ENCODE measurements at regions not wholly inside any gene's neighbourhood (a gene's known extent, or its start where the extent isn't known, plus 50 kb on each side); places are given as distances from the start of the nearest gene placed in this dataset.

GRCh38 chr13:64725492-64725891 is 2504.6 kb downstream of the PCDH9 start:
- no peaks in the 10 kb centered on the region for H3K36me3 ChIP-seq
- intact Hi-C loops (cut with DNase I), result no loop called here
- no peak overlapping the region for H3K4me3 ChIP-seq
- no peak overlapping the region for H3K27ac ChIP-seq
- 87 to 89% (median 87%) methylated on average over 7 of the region's 7 CpGs for WGBS, 3 donors
- H3K4me1 ChIP-seq (ENCODE audit: insufficient read depth), result no peaks in the 10 kb centered on the region
- no peaks in the 10 kb centered on the region for H3K9me3 ChIP-seq
- no peak for TF ChIP-seq CTCF (IDR thresholded peaks at IDR 0.05)
- no peak for TF ChIP-seq EP300 (IDR thresholded peaks at IDR 0.05)
- no peak for TF ChIP-seq POLR2A (IDR thresholded peaks at IDR 0.05)
- DNase-seq, result no peak
- no peaks in the 10 kb centered on the region for H3K27me3 ChIP-seq

- intact Hi-C loops (cut with DNase I), result no loop called here
- no peak for TF ChIP-seq POLR2A (IDR thresholded peaks at IDR 0.05)
- TF ChIP-seq CTCF (IDR thresholded peaks at IDR 0.05), result no peak
- no peak for TF ChIP-seq EP300 (IDR thresholded peaks at IDR 0.05)
- H3K36me3 ChIP-seq, result no peaks in the 10 kb centered on the region
Observed at GRCh38 chr13:64723724-64724123, 2506.4 kb downstream of the PCDH9 start.

GRCh38 chr13:64718116-64718515 is 2512.0 kb downstream of the PCDH9 start:
- no peaks in the 10 kb centered on the region for H3K36me3 ChIP-seq
- no peak for TF ChIP-seq CTCF (IDR thresholded peaks at IDR 0.05)
- TF ChIP-seq POLR2A (IDR thresholded peaks at IDR 0.05), result no peak
- no peak for TF ChIP-seq EP300 (IDR thresholded peaks at IDR 0.05)
- H3K4me3 ChIP-seq, result no peak overlapping the region
- 64 to 73% (median 67%) methylated on average over 2 of the region's 2 CpGs for WGBS, 3 donors
- no peaks in the 10 kb centered on the region for H3K27me3 ChIP-seq
- intact Hi-C loops (cut with DNase I), result no loop called here
- H3K27ac ChIP-seq, result no peak overlapping the region
- no peak for DNase-seq
- H3K9me3 ChIP-seq, result no peaks in the 10 kb centered on the region
- no peaks in the 10 kb centered on the region for H3K4me1 ChIP-seq (ENCODE audit: insufficient read depth)

More at GRCh38 chr13:64723724-64724123, 2506.4 kb downstream of the PCDH9 start:
- Histone ChIP-seq H3K4me3 (no peak overlapping the region), H3K27ac (no peak overlapping the region), H3K4me1 (ENCODE audit: insufficient read depth) (no peaks in the 10 kb centered on the region), H3K9me3 (no peaks in the 10 kb centered on the region), H3K27me3 (no peaks in the 10 kb centered on the region)
- DNase-seq, result no peak
- 41 to 47% (median 42%) methylated on average over 2 of the region's 2 CpGs for WGBS, 3 donors

- 46 to 61% (median 60%) methylated on average over 2 of the region's 2 CpGs for WGBS, 3 donors
- no peaks in the 10 kb centered on the region for H3K9me3 ChIP-seq
- no peak overlapping the region for H3K27ac ChIP-seq
- no peak for DNase-seq
- H3K27me3 ChIP-seq, result no peaks in the 10 kb centered on the region
- TF ChIP-seq POLR2A (IDR thresholded peaks at IDR 0.05) (no peak), CTCF (IDR thresholded peaks at IDR 0.05) (no peak), EP300 (IDR thresholded peaks at IDR 0.05) (no peak)
- H3K4me1 ChIP-seq (ENCODE audit: insufficient read depth), result no peaks in the 10 kb centered on the region
- H3K4me3 ChIP-seq, result no peak overlapping the region
- no peaks in the 10 kb centered on the region for H3K36me3 ChIP-seq
- intact Hi-C loops (cut with DNase I), result no loop called here
Observed at GRCh38 chr13:64716936-64717335, 2513.2 kb downstream of the PCDH9 start.

- no peak for DNase-seq
- no peak overlapping the region for H3K27ac ChIP-seq
- TF ChIP-seq CTCF (IDR thresholded peaks at IDR 0.05) (no peak), POLR2A (IDR thresholded peaks at IDR 0.05) (no peak), EP300 (IDR thresholded peaks at IDR 0.05) (no peak)
- H3K36me3 ChIP-seq, result no peaks in the 10 kb centered on the region
- H3K9me3 ChIP-seq, result no peaks in the 10 kb centered on the region
- H3K27me3 ChIP-seq, result no peaks in the 10 kb centered on the region
- WGBS, 3 donors, result 55 to 60% (median 60%) methylated on average over 6 of the region's 6 CpGs
- intact Hi-C loops (cut with DNase I), result no loop called here
- H3K4me1 ChIP-seq (ENCODE audit: insufficient read depth), result no peaks in the 10 kb centered on the region
- H3K4me3 ChIP-seq, result no peak overlapping the region
Observed at GRCh38 chr13:64709079-64709478, 2521.1 kb downstream of the PCDH9 start.

All from ovary (tissue), 7 donors.